GM12865 (cell line): ENCODE measurements at regions not wholly inside any gene's neighbourhood (a gene's known extent, or its start where the extent isn't known, plus 50 kb on each side); places are given as distances from the start of the nearest gene placed in this dataset.
"Not testable (repeated sequence)": the region's sequence is repeated elsewhere in the genome, so short reads cannot be mapped to it uniquely, and the experiment has no call there.

Source experiments
- DNase-seq: peaks from one replicate; pipeline ENCODE4 v3.0.0; 2010; ENCODE audit warnings: low read depth
- H3K4me3 ChIP-seq: 2 replicates; pipeline ENCODE4 v1.5.1; 2011; ENCODE audit warnings: mild to moderate bottlenecking, low read depth, low read length, control low read depth
- TF ChIP-seq, protein P1 (sequence below): IDR thresholded peaks from 2 replicates; pipeline ENCODE4 v1.5.1; 2011; ENCODE audit warnings: low read length, control low read depth, low read depth, inconsistent platforms; ENCODE audit not compliant: insufficient read depth; ENCODE audit errors: missing control alignments

- TF ChIP-seq, protein P1, sequence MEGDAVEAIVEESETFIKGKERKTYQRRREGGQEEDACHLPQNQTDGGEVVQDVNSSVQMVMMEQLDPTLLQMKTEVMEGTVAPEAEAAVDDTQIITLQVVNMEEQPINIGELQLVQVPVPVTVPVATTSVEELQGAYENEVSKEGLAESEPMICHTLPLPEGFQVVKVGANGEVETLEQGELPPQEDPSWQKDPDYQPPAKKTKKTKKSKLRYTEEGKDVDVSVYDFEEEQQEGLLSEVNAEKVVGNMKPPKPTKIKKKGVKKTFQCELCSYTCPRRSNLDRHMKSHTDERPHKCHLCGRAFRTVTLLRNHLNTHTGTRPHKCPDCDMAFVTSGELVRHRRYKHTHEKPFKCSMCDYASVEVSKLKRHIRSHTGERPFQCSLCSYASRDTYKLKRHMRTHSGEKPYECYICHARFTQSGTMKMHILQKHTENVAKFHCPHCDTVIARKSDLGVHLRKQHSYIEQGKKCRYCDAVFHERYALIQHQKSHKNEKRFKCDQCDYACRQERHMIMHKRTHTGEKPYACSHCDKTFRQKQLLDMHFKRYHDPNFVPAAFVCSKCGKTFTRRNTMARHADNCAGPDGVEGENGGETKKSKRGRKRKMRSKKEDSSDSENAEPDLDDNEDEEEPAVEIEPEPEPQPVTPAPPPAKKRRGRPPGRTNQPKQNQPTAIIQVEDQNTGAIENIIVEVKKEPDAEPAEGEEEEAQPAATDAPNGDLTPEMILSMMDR, result no peak
- no peak overlapping the region for H3K4me3 ChIP-seq
- DNase-seq, result no peak
Measured at GRCh38 chr10:23779301-23779700, 340.4 kb downstream of the OTUD1 start.

- TF ChIP-seq, protein P1, result no peak
- no peak for DNase-seq
- H3K4me3 ChIP-seq, result no peak overlapping the region
Measured at GRCh38 chr10:23780331-23780730, 341.5 kb downstream of the OTUD1 start.

DNA sequence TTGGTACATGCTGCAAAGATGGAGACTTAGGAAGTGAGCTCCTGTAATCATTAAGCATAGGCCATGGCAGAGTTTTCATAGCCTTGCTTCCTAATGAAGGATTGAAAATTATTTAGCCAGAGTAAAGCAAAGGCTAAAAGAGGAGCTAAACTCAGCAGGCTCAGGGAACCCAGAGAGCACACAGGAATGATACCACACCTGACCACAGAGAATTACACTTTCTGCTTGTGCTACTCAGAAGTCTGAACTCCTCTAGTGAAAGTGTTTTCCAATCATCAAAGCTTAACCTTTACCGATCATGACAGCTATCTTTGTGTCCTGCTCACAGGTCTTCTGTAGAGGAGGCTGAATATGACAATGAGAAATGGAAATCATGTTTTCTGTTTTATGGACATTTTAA, 347.7 kb downstream of the OTUD1 start:
- TF ChIP-seq, protein P1, result no peak
- no peak for DNase-seq
- H3K4me3 ChIP-seq, result no peak overlapping the region

- no peak for DNase-seq
- H3K4me3 ChIP-seq, result no peak overlapping the region
- TF ChIP-seq, protein P1, result no peak
Measured at GRCh38 chr10:23793577-23793976, 354.7 kb downstream of the OTUD1 start.

GRCh38 chr10:23797452-23797851, 358.6 kb downstream of the OTUD1 start:
- not testable (repeated sequence) for DNase-seq, H3K4me3 ChIP-seq

DNA sequence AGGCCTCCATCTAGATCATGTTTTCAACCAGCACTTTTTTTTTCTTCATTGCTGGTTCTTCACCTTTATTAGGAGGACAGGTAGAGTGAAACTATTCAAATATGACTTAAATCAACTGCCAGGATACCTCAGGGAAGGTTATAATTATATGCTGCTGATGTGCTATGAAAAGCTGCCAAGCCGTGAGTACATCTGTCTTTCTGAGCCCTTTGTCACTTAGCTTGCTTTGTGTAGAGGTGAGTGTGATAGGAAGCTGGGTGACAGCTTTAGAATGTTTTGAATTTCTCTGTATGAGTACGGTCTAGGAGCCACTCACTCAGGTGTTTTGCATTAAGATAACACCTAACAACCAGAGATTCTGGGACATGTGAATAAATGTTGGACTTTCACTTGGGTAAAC, 365.2 kb downstream of the OTUD1 start:
- TF ChIP-seq, protein P1, result no peak
- DNase-seq, result no peak
- H3K4me3 ChIP-seq, result no peak overlapping the region

GRCh38 chr10:23813687-23814086, 374.8 kb downstream of the OTUD1 start:
- TF ChIP-seq, protein P1, result no peak
- no peak overlapping the region for H3K4me3 ChIP-seq
- no peak for DNase-seq
